T-helper 2 cell (primary cell): ENCODE measurements at regions not wholly inside any gene's neighbourhood (a gene's known extent, or its start where the extent isn't known, plus 50 kb on each side); places are given as distances from the start of the nearest gene placed in this dataset.
"Not testable (repeated sequence)": the region's sequence is repeated elsewhere in the genome, so short reads cannot be mapped to it uniquely, and the experiment has no call there.

Experiments used
- DNase-seq, 5 experiments: peaks; one replicate each; pipeline versions ENCODE4 v3.0.0 to v3.0.0-alpha.2; 2012 to 2022

DNA sequence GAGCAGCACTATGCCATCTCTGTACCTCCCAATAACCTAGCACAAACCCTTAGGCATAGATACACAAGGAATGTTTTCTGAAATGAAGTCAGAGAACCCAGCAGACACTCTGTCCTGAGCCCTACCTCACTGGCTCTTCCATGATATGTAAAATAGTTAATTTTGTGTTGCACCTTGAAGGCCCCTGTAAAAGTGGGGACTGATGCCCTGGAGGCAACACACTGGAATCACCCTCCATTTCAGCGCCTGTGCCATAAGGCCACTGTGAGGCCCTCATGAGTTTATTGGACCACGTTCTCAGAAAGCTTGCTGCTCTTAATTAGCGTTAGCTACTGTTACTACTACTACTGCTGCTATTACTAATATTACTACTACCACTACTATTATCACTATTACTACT lies 670.1 kb upstream of the SOX11 start:
- DNase-seq, result no peak

- not testable (repeated sequence) for DNase-seq
Measured at GRCh38 chr2:5022708-5023635, 669.2 kb upstream of the SOX11 start.

DNA sequence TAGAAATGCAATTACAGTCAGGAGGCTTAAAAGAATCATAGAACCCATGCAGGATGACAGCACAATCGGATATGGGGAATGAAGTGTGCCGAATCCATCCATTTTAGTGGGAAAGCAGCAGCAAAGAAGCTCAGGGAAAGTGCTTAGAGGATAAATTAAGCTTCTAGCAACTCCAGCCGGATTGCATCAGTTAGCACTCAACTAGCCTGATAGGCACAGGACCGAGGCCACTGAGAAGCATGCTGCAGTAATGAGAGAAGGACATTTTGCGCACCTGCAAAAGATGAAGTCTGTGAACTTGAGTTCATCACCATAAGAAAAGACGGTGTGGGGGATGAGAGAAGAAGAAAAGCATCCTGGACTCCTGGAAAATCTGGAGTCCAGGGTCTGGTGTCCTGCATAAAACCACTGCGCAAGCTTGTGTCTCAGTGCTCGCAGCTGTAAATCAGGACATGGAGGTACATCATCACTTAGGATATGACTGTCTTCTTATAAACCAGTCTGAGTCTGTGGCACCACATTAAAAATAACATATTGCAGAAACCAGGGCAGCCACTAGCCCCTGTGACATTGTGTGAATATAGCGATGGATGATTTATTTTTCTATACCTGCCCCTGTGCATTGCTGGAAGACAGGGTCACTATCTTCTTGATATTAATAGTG lies 665.5 kb upstream of the SOX11 start:
- DNase-seq, result no peak

DNA sequence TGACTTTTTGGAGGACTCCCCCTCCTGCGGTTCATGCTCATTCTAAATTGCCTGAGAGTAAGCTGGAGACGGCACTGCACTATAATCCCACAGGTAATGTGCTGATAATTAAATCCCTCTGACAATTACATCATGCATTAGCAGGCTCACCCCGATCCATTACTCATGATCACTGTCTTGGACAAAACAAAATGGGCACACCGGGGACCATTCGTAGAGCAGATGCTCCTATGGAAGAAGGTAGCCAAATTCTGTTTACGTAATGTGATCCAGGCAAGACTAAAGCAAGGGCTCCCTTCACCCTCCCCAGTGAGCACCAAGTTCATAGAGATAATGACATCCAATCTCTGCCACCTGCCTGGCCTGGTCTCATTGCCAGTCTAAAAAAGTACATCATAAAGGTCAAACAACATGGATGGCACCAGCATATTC lies 657.1 kb upstream of the SOX11 start:
- DNase-seq, result no peak

- DNase-seq, result no peak
Measured at GRCh38 chr2:5036256-5036655, 655.9 kb upstream of the SOX11 start.

GRCh38 chr2:5039241-5039975 lies 652.8 kb upstream of the SOX11 start:
- no peak for DNase-seq

- DNase-seq, result no peak
Measured at GRCh38 chr2:5040571-5040970, 651.6 kb upstream of the SOX11 start.

GRCh38 chr2:5041501-5041900 lies 650.7 kb upstream of the SOX11 start:
- no peak for DNase-seq

GRCh38 chr2:5042666-5043440 lies 649.3 kb upstream of the SOX11 start:
- DNase-seq, result no peak

- DNase-seq, result no peak
Measured at GRCh38 chr2:5051300-5051699, 640.9 kb upstream of the SOX11 start.

DNA sequence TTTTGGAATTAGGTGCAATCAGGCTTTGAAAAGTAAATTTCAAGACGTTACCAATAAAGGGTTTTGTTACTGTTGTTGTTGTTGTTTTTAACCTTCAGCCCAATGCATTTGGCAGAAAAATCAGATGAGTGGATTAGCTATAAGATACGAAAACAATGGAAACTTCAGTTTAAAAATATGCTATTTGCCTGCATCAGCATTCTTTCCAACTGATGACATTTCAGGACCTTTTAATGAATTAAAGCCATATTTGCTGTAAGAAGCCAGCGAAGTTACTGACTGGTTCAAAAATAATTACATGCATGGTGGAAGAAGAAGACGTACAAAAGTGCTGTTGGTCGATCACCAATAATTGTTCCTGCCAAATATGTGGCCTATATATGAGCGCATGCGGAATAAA lies 639.3 kb upstream of the SOX11 start:
- DNase-seq, result no peak

DNA sequence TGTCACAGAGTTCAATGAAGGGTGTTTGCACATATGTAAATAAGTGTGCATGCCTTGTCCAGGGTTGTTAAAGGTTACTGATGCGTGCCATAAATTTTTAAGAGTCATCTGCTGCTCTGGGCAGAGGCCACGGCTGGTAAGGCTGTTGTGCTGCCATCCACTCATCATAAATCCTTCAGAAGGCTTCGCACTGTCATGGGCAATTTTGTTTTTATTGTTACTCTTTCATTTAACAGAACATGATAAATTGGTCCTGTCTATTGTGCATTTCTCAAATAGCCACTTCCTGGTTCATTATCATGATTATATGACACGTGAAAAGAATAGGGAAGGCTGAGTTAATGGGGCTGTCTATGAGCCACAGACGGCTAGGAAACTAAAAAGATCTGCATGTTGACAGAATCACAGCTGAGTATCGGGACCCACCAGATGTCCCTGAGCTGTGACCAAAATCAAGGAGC lies 634.3 kb upstream of the SOX11 start:
- DNase-seq, result no peak

DNA sequence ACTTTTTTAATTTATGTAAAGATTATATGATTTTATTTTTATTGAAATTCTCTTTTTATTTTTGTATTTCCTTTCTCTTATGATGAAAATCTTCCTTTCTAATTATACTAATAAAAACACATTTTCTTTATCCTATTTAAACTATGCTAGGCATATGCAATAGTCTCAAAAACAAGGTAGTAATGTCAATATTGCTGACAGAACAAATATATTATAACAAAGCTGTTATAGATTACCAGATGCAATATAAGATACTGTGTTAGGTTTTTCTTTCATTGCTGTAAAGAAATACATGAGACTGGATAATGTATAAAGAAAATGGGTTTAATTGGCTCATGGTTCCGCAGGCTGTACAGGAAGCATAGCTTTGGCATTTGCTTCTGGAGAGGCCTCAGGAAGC lies 631.2 kb upstream of the SOX11 start:
- no peak for DNase-seq

GRCh38 chr2:5064687-5065086 lies 627.5 kb upstream of the SOX11 start:
- DNase-seq, result no peak

DNA sequence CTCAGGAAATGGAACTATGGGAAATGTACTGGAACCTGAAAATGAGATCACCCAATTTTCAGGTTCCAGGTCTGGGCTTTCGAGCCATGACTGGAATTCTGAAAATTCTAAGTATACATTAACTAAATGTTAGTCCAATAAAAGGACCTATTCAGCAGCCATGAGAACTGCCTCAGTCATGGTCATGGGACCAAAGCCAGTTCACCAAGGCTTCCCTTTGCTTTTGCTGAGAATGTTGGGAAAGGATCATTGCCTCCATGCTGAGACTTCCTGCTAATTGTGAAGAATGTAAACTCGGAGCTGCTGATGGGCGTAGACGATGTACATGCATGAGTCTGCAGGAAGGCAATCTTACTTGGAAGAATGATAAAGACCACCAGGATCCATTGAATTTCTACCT lies 624.4 kb upstream of the SOX11 start:
- DNase-seq, result no peak

DNA sequence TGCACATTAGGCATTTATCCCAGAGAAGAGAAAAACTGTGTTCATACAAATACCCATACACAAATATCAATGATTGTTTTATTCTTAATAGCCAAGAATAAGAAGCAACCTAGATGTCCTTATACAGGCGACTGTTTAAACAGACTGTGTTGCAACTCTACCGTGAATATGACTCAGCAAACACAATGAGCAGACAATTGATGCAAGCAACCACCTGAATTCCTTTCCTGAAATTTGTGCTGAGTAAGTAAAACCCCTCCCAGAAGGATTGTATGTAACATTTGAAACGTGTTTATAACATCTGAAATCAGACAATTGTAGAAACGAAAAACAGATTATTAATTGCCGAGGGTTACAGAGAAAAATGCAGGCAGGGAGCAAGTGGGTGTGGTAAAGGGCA lies 621.9 kb upstream of the SOX11 start:
- DNase-seq, result no peak

GRCh38 chr2:5074733-5075132 lies 617.5 kb upstream of the SOX11 start:
- no peak for DNase-seq

DNA sequence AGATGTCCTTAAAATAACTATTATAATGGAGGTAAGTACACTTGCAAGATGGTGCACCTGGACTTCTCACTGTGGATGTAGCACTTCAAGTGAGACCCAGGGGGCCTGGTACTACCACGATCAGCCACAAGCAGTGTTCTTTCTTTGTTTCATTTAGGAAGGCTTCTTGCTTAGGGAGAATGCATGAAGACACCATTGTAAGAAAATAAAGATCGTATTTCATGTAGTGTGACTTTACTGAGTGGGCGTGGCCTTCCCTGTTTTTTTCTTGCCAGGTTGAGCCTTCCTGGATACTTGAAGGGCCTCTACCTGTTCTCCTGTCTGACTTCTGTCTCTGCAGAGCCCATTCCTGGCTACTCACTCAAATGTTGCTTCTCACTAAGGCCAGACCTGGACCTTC lies 615.6 kb upstream of the SOX11 start:
- DNase-seq, result no peak

DNA sequence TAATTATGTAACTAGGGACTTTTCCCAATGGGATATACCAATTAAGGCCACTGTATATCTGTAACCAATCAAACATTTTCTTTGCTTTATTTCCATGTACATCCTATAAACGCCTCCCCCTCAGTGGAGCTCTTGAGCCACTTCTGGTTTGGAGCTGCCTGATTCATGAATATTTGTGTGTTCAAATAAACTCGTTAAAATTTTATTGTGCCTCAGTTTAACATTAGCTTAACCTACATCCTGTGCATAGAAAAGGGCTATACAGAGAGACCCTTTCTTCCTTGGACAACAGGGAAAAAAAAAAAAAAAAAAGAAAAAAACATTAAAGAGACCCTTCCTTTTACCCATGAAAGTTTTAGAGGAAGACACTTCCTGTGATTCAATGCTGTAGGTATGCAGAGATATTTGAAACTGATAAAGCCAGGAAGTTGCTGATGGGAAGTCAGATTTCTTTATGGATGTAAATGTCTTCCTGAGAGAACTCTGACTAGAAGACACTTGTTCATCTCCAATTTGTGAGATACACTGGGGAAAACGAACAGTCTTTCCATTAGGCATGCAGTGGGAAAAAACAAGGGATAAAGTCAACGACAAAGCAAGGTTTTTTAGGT lies 614.6 kb upstream of the SOX11 start:
- DNase-seq, result no peak

- DNase-seq, result no peak
Measured at GRCh38 chr2:5083402-5083801, 608.8 kb upstream of the SOX11 start.

DNA sequence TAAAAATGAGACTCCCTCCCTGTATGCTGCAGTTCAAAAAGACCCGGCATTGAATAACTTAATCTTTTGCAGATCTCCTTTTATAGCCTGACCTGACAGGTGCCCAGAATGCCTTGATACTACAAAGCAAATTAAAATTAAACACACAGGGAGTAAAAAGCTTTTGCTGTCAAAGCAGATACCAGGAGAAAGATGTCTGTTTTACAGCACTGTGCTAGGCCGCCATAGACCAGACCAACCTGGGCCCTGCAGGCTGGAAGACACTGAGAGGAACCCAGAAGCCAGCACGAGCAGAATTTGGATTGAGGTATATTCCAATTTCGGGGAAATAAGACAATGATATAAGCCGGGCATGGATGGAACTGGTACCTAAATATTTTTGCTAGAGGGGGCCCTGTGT lies 602.8 kb upstream of the SOX11 start:
- no peak for DNase-seq

- no peak for DNase-seq
Measured at GRCh38 chr2:5093056-5093455, 599.1 kb upstream of the SOX11 start.
